CD8-positive, alpha-beta memory T cell (primary cell): ENCODE measurements at regions not wholly inside any gene's neighbourhood (a gene's known extent, or its start where the extent isn't known, plus 50 kb on each side); places are given as distances from the start of the nearest gene placed in this dataset.

Experiments
- CTCF ChIA-PET: fragments of 350-600 bp; sonication (Branson Sonifier 250); formaldehyde crosslinking; loops from one replicate; lab custom pipeline; 2021; ENCODE audit warnings: antibody characterized with exemption; lab: Charles Lee
- POLR2A ChIA-PET: fragments of 350-600 bp; sonication (Branson Sonifier 250); formaldehyde crosslinking; loops from one replicate; lab custom pipeline; 2021; ENCODE audit warnings: antibody characterized with exemption; lab: Charles Lee
- DNase-seq, 5 donors: peaks; one replicate each; pipeline versions ENCODE4 v3.0.0 to v3.0.0-alpha.2; 2020 to 2022; ENCODE audit warnings: mixed read lengths in 1 of 5
- H3K27ac ChIP-seq: one replicate; pipeline ENCODE4 v1.7.0; 2013; ENCODE audit warnings: low read depth, mild to moderate bottlenecking, low read length, moderate library complexity
- H3K27me3 ChIP-seq: 2 replicates; pipeline ENCODE4 v1.7.0; 2013; ENCODE audit warnings: low read length, mild to moderate bottlenecking; ENCODE audit not compliant: insufficient read depth, poor library complexity, severe bottlenecking
- H3K36me3 ChIP-seq: 2 replicates; pipeline ENCODE4 v1.7.0; 2013; ENCODE audit warnings: mild to moderate bottlenecking, low read length, moderate library complexity; ENCODE audit not compliant: insufficient read depth
- H3K4me1 ChIP-seq: 2 replicates; pipeline ENCODE4 v1.7.0; 2013; ENCODE audit warnings: mild to moderate bottlenecking, low read length, moderate library complexity; ENCODE audit not compliant: insufficient read depth
- H3K4me3 ChIP-seq: 2 replicates; pipeline ENCODE4 v1.7.0; 2013; ENCODE audit warnings: mild to moderate bottlenecking, low read length
- H3K9me3 ChIP-seq: 2 replicates; pipeline ENCODE4 v1.7.0; 2013; ENCODE audit warnings: mild to moderate bottlenecking, low read length
- H3K27ac Mint-ChIP-seq, 8 donors: one replicate each; pipeline ENCODE4 v1.8.0; 2020 to 2021; ENCODE audit warnings: mixed read lengths in 8 of 8, mild to moderate bottlenecking in 6 of 8, inconsistent platforms in 3 of 8, moderate library complexity in 3 of 8
- H3K27me3 Mint-ChIP-seq, 2 donors: one replicate each; pipeline ENCODE4 v1.8.0; 2020 to 2021; ENCODE audit warnings: mixed read lengths in 2 of 2, mild to moderate bottlenecking in 1 of 2, moderate library complexity in 1 of 2
- H3K36me3 Mint-ChIP-seq, 3 donors: one replicate each; pipeline ENCODE4 v1.8.0; 2020 to 2021; ENCODE audit warnings: mixed read lengths in 3 of 3, inconsistent platforms in 1 of 3, mild to moderate bottlenecking in 1 of 3
- H3K4me1 Mint-ChIP-seq, 3 donors: one replicate each; pipeline ENCODE4 v1.8.0; 2020 to 2021; ENCODE audit warnings: mixed read lengths in 3 of 3, inconsistent platforms in 1 of 3, mild to moderate bottlenecking in 1 of 3
- H3K4me3 Mint-ChIP-seq, 7 donors: one replicate each; pipeline ENCODE4 v1.8.0; 2020 to 2021; ENCODE audit warnings: mixed read lengths in 7 of 7, mild to moderate bottlenecking in 6 of 7, moderate library complexity in 4 of 7, inconsistent platforms in 2 of 7
- H3K9me3 Mint-ChIP-seq, 5 donors: one replicate each; pipeline ENCODE4 v1.8.0; 2020 to 2022; ENCODE audit warnings: mixed read lengths in 5 of 5, mild to moderate bottlenecking in 3 of 5, moderate library complexity in 2 of 5, inconsistent platforms in 1 of 5

DNA sequence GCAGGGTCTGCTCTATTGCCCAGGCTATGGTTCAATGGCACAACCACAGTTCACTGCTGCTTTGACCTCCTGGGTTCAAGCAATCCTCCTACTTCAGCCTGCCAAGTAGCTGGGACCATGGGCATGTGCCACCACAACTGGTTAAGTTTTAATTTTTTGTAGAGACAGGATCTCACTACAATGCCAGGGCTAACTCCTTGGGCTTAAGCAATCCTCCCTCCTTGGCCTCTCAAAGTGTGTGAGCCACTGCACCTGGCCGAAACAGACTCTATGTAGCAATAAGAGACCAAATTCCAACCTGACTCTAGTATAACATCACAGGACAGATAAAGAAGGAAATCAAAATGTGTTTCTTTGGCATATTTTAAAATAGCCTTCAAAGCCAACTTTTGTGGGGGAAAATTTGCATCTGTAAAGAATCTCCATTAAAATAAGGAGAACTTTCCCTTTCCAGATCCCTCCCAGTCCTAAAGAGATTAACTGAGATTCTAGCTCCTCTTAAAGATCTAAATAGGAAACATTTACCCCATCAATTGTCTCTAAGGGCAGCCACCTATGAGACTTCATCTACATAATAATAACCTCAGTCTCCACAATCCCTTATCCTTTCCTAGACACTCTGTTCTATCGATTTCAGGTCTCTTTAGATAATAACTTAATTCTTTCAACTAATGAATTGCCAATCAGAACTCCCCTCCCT lies 94.7 kb upstream of the PLCB4 start:
- no peaks in the 10 kb centered on the region for H3K4me1 Mint-ChIP-seq
- H3K36me3 Mint-ChIP-seq, result no peaks in the 10 kb centered on the region
- no peak overlapping the region for H3K4me3 Mint-ChIP-seq
- DNase-seq, result no peak
- Histone ChIP-seq H3K36me3 (no peaks in the 10 kb centered on the region), H3K4me3 (no peak overlapping the region), H3K4me1 (no peaks in the 10 kb centered on the region), H3K9me3 (no peaks in the 10 kb centered on the region), H3K27me3 (no peaks in the 10 kb centered on the region), H3K27ac (no peak overlapping the region)
- POLR2A ChIA-PET, result no interaction called here
- H3K27ac Mint-ChIP-seq, result no peak overlapping the region
- peaks cover 0 to 3% of the 10 kb centered on the region in 2 donors for H3K27me3 Mint-ChIP-seq
- CTCF ChIA-PET, result no interaction called here
- peaks cover 3 to 7% (median 3%) of the 10 kb centered on the region in 5 donors for H3K9me3 Mint-ChIP-seq

DNA sequence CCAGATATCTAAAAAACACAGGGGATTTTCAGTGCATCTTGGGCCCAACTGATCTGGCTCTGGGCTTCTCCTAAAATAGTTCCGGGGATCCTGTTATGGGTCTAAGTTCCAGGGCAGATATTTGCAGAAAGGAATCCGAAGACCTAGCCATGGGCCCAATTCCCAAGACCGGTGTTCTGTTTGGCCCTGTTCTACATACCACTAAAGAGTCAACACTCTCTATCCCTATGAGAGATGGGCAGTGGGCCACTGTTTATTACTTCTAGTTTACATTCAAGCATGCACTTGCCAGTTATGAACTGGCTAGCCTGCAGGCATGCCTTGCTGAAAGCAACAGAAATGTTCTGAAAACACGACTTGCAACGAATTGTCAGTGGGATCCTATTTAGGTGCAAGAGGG lies 87.4 kb upstream of the PLCB4 start:
- peaks cover 0 to 3% (median 0%) of the 10 kb centered on the region in 5 donors for H3K9me3 Mint-ChIP-seq
- no peak overlapping the region for H3K4me3 Mint-ChIP-seq
- Histone ChIP-seq H3K4me1 (no peaks in the 10 kb centered on the region), H3K4me3 (no peak overlapping the region), H3K27ac (no peak overlapping the region), H3K27me3 (no peaks in the 10 kb centered on the region), H3K36me3 (no peaks in the 10 kb centered on the region), H3K9me3 (no peaks in the 10 kb centered on the region)
- DNase-seq, result no peak
- H3K36me3 Mint-ChIP-seq, result no peaks in the 10 kb centered on the region
- no peaks in the 10 kb centered on the region for H3K27me3 Mint-ChIP-seq
- ChIA-PET CTCF (no interaction called here), POLR2A (no interaction called here)
- no peaks in the 10 kb centered on the region for H3K4me1 Mint-ChIP-seq
- H3K27ac Mint-ChIP-seq, result no peak overlapping the region

DNA sequence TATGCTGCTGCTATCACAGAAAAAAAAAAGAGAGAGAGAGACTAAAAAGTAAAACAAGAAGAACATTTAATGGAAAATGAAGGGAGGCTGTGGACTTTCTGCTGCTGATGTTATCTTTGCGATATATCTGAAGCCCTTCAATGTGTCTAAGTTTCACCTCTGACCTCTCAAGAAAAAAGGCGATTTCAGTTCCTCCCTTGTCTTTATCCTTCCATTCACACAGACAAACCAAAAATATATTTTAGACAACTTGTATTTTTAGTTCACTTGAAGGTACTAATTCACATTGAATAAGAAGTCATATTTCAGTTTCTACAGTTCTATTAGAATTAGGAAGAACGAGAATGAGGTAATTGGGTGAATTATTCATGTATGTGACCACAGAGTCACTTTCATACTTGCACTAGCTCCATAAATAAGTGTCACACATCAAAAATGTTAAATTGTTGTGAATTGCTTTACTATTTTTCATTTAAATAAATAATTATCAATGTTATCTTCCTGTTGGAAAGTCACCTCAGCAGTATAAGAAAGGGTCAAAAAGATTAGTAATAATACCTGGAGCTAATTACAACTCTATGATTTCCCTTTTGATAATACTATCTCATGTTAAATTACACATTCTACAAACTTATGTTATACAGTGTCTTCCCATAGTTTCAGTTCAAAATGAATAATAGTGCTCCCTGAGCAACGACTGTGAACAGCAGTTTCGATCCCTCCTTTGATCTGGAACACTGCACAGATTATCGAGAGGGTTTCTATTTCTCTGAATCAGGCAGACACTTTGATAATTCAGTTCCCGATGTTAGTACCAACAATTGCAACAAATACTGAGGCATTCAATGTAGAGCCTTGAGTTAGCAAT lies 85.2 kb upstream of the PLCB4 start:
- Mint-ChIP-seq H3K27me3 (peaks cover 0 to 3% of the 10 kb centered on the region in 2 donors), H3K9me3 (peaks cover 0 to 3% (median 0%) of the 10 kb centered on the region in 5 donors), H3K4me3 (no peak overlapping the region), H3K27ac (peak overlapping the region in 1 of 8 donors; percentile 9), H3K36me3 (no peaks in the 10 kb centered on the region), H3K4me1 (no peaks in the 10 kb centered on the region)
- H3K9me3 ChIP-seq, result no peaks in the 10 kb centered on the region
- CTCF ChIA-PET, result no interaction called here
- POLR2A ChIA-PET, result no interaction called here
- DNase-seq, result no peak
- H3K36me3 ChIP-seq, result no peaks in the 10 kb centered on the region
- no peak overlapping the region for H3K4me3 ChIP-seq
- H3K27ac ChIP-seq, result no peak overlapping the region
- H3K27me3 ChIP-seq, result no peaks in the 10 kb centered on the region
- no peaks in the 10 kb centered on the region for H3K4me1 ChIP-seq

GRCh38 chr20:8986631-8987030 lies 82.3 kb upstream of the PLCB4 start:
- Mint-ChIP-seq H3K27ac (no peak overlapping the region), H3K4me3 (no peak overlapping the region), H3K27me3 (peaks cover 0 to 3% of the 10 kb centered on the region in 2 donors), H3K4me1 (no peaks in the 10 kb centered on the region), H3K9me3 (peaks cover 0 to 5% (median 3%) of the 10 kb centered on the region in 5 donors), H3K36me3 (no peaks in the 10 kb centered on the region)
- no peaks in the 10 kb centered on the region for H3K9me3 ChIP-seq
- CTCF ChIA-PET, result no interaction called here
- no peak overlapping the region for H3K27ac ChIP-seq
- POLR2A ChIA-PET, result no interaction called here
- H3K4me3 ChIP-seq, result no peak overlapping the region
- no peaks in the 10 kb centered on the region for H3K27me3 ChIP-seq
- H3K4me1 ChIP-seq, result no peaks in the 10 kb centered on the region
- no peak for DNase-seq
- no peaks in the 10 kb centered on the region for H3K36me3 ChIP-seq

GRCh38 chr20:8990770-8991169 lies 78.1 kb upstream of the PLCB4 start:
- Mint-ChIP-seq H3K4me1 (no peaks in the 10 kb centered on the region), H3K9me3 (peaks cover 0 to 5% (median 3%) of the 10 kb centered on the region in 5 donors), H3K36me3 (no peaks in the 10 kb centered on the region), H3K27ac (no peak overlapping the region), H3K27me3 (peaks cover 0 to 3% of the 10 kb centered on the region in 2 donors), H3K4me3 (no peak overlapping the region)
- CTCF ChIA-PET, result no interaction called here
- DNase-seq, result no peak
- no peaks in the 10 kb centered on the region for H3K27me3 ChIP-seq
- H3K27ac ChIP-seq, result no peak overlapping the region
- no peaks in the 10 kb centered on the region for H3K4me1 ChIP-seq
- no peak overlapping the region for H3K4me3 ChIP-seq
- H3K36me3 ChIP-seq, result no peaks in the 10 kb centered on the region
- POLR2A ChIA-PET, result no interaction called here
- no peaks in the 10 kb centered on the region for H3K9me3 ChIP-seq

DNA sequence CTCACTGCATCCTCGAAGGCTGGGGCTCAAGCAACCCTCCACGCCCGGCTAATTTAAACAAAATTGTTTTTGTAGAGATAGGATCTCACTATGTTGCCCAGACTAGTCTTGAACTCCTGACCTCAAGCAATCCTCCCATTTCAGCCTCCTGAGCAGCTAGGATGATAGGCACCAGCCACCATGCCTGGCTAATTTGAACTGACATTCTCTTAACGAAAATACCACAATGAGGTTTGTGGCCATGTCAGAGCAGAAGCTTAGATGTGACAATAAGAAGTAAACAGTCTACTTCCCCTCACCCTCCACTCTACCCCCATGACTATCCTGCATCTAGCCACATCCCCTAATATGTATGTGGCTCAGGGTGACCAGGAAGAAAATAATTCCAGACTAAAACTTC lies 74.8 kb upstream of the PLCB4 start:
- Histone ChIP-seq H3K9me3 (no peaks in the 10 kb centered on the region), H3K27ac (no peak overlapping the region), H3K4me3 (no peak overlapping the region), H3K4me1 (no peaks in the 10 kb centered on the region), H3K36me3 (no peaks in the 10 kb centered on the region), H3K27me3 (no peaks in the 10 kb centered on the region)
- CTCF ChIA-PET, result no interaction called here
- DNase-seq, result no peak
- POLR2A ChIA-PET, result no interaction called here
- H3K9me3 Mint-ChIP-seq, result peaks cover 0 to 9% (median 3%) of the 10 kb centered on the region in 5 donors
- no peak overlapping the region for H3K27ac Mint-ChIP-seq
- H3K4me1 Mint-ChIP-seq, result no peaks in the 10 kb centered on the region
- H3K36me3 Mint-ChIP-seq, result no peaks in the 10 kb centered on the region
- no peaks in the 10 kb centered on the region for H3K27me3 Mint-ChIP-seq
- H3K4me3 Mint-ChIP-seq, result no peak overlapping the region

GRCh38 chr20:8995761-8996160 lies 73.1 kb upstream of the PLCB4 start:
- H3K27me3 Mint-ChIP-seq, result no peaks in the 10 kb centered on the region
- CTCF ChIA-PET, result no interaction called here

DNA sequence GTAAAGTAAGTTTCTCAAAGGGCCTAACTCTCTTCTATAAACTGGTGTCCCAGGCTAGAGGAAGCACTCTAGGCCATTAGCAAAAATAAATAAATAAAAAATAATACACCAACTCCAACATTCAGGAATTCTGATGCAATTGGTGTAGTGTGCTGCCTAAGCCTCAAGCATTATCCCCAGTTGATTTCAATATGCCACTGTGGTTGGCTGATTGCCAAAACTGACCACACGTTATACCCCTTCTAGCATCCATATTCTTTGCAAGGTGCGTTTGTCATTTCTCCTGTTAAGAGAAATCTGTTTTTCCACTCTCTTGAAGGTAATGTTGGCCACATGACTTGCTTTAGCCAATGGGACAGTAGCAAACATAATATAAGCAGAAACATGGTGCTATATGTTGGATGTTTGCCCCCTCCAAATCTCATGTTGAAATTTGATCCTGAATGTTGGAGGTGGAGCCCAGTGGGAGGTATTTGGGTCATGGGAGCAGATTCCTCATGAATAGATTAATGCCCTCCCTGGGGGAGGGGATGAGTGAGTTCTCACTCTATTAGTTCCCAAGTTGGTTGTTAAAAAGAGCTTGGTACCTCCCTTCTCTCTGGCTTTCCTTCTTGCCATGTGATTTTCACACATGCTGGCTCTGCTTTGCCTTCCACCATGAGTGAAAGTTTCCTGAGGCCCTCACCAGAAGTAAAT lies 71.9 kb upstream of the PLCB4 start:
- no peak for DNase-seq
- ChIA-PET CTCF (no interaction called here), POLR2A (no interaction called here)
- Mint-ChIP-seq H3K36me3 (no peaks in the 10 kb centered on the region), H3K4me3 (no peak overlapping the region), H3K4me1 (no peaks in the 10 kb centered on the region), H3K9me3 (peaks cover 1 to 9% (median 3%) of the 10 kb centered on the region in 5 donors), H3K27me3 (no peaks in the 10 kb centered on the region), H3K27ac (no peak overlapping the region)
- H3K36me3 ChIP-seq, result no peaks in the 10 kb centered on the region
- H3K4me1 ChIP-seq, result no peaks in the 10 kb centered on the region
- H3K4me3 ChIP-seq, result no peak overlapping the region
- H3K27me3 ChIP-seq, result no peaks in the 10 kb centered on the region
- H3K27ac ChIP-seq, result no peak overlapping the region
- H3K9me3 ChIP-seq, result no peaks in the 10 kb centered on the region

More at GRCh38 chr20:8995761-8996160, 73.1 kb upstream of the PLCB4 start:
- H3K27ac Mint-ChIP-seq, result no peak overlapping the region
- H3K4me3 ChIP-seq, result no peak overlapping the region
- no peak overlapping the region for H3K4me3 Mint-ChIP-seq
- H3K36me3 ChIP-seq, result no peaks in the 10 kb centered on the region
- H3K9me3 ChIP-seq, result no peaks in the 10 kb centered on the region
- no peaks in the 10 kb centered on the region for H3K4me1 ChIP-seq
- peaks cover 1 to 12% (median 3%) of the 10 kb centered on the region in 5 donors for H3K9me3 Mint-ChIP-seq
- POLR2A ChIA-PET, result no interaction called here
- DNase-seq, result no peak
- H3K27ac ChIP-seq, result no peak overlapping the region
- H3K27me3 ChIP-seq, result no peaks in the 10 kb centered on the region
- H3K4me1 Mint-ChIP-seq, result no peaks in the 10 kb centered on the region
- no peaks in the 10 kb centered on the region for H3K36me3 Mint-ChIP-seq
